K562 (cell line): ENCODE measurements at regions not wholly inside any gene's neighbourhood (a gene's known extent, or its start where the extent isn't known, plus 50 kb on each side); places are given as distances from the start of the nearest gene placed in this dataset.

Experiments used
- ATAC-seq: fragments of 200-7000 bp; cut with Tn5 transposase; 3 replicates; pipeline ENCODE4 v1.9.1; 2020; ENCODE audit warnings: moderate library complexity
- BruUV-seq: library from RNA; stranded (reverse); fragments of 400-500 nt; replicated peaks from 2 replicates; lab custom pipeline; 2021; lab: Mats Ljungman, UMichigan
- CTCF ChIA-PET: fragments of 300-600 bp; formaldehyde crosslinking; extraction: SDS; loops from one replicate; lab custom pipeline; 2021; ENCODE audit warnings: low intra/inter-chr PET ratio; lab: Yijun Ruan, JAX
- POLR2A ChIA-PET: fragments of 300-600, 350-650 bp; sonication (Branson Sonifier 250); formaldehyde crosslinking; extraction: SDS; loops from one replicate; lab custom pipeline; 2021; ENCODE audit warnings: antibody characterized with exemption, inconsistent platforms; lab: Yijun Ruan, JAX
- DNase-seq, 4 experiments: peaks; one replicate each; pipeline versions ENCODE4 v3.0.0 to v3.0.0-alpha.2; 2011 to 2018; ENCODE audit warnings: low spot score in 3 of 4, mixed read lengths in 3 of 4; ENCODE audit errors: extremely low read depth in 1 of 4
- FAIRE-seq: peaks from 2 replicates; lab custom pipeline; 2011; peaks lifted over from hg19 to GRCh38; lab: Jason Lieb, UNC
- H2AFZ ChIP-seq: 2 replicates; pipeline ENCODE4 v1.6.0; 2011; ENCODE audit warnings: low read depth, low read length, control low read depth, inconsistent platforms
- H3K27ac ChIP-seq: fragments of 200-600 bp; 3 replicates; pipeline ENCODE4 v1.8.0; 2011; ENCODE audit warnings: low read depth, mild to moderate bottlenecking, control low read depth, inconsistent platforms, low read length, moderate library complexity, mixed read lengths; ENCODE audit errors: extremely low read depth
- H3K27me3 ChIP-seq, 2 experiments: fragments of 300-600 bp in 1 of 2; 2 replicates in 1 of 2; 3 replicates in 1 of 2; pipeline versions ENCODE4 v1.6.0 to v1.8.0; 2011; ENCODE audit warnings: inconsistent platforms in 2 of 2, low read length in 2 of 2, mild to moderate bottlenecking in 1 of 2, mixed read lengths in 1 of 2, moderate library complexity in 1 of 2; ENCODE audit not compliant: control insufficient read depth in 2 of 2, insufficient read depth in 2 of 2
- H3K36me3 ChIP-seq: fragments of 300-600 bp; 3 replicates; pipeline ENCODE4 v1.8.0; 2011; ENCODE audit warnings: mild to moderate bottlenecking, low read length, inconsistent platforms; ENCODE audit not compliant: control insufficient read depth, insufficient read depth
- H3K4me1 ChIP-seq, 2 experiments: fragments of 200-600 bp in 1 of 2; replicated peaks in 1 of 2; 2 replicates in 1 of 2; 3 replicates in 1 of 2; pipeline versions ENCODE4 v1.5.1 to v1.8.0; 2011; ENCODE audit warnings: inconsistent platforms in 2 of 2, low read length in 2 of 2, mild to moderate bottlenecking in 1 of 2, mixed read lengths in 1 of 2, moderate library complexity in 1 of 2; ENCODE audit not compliant: control insufficient read depth in 2 of 2, insufficient read depth in 2 of 2
- H3K4me2 ChIP-seq: 2 replicates; pipeline ENCODE4 v1.6.1; 2011; ENCODE audit warnings: low read length, control low read depth, inconsistent platforms, mixed read lengths; ENCODE audit not compliant: insufficient read depth
- H3K4me3 ChIP-seq: fragments of 200-600 bp; sonication (generic), shearing (Covaris generic); 2 replicates; pipeline ENCODE4 v1.5.1; 2016; ENCODE audit warnings: control low read depth, inconsistent platforms
- H3K79me2 ChIP-seq: fragments of 200-600 bp; 3 replicates; pipeline ENCODE4 v1.8.0; 2011; ENCODE audit warnings: low read length, inconsistent platforms; ENCODE audit not compliant: control insufficient read depth, insufficient read depth
- H3K9ac ChIP-seq, 2 experiments: 2 replicates each; pipeline versions ENCODE4 v1.6.0 to v1.6.1; 2011; ENCODE audit warnings: low read depth in 2 of 2, low read length in 2 of 2, control low read depth in 1 of 2, inconsistent platforms in 1 of 2, mild to moderate bottlenecking in 1 of 2, mixed read lengths in 1 of 2; ENCODE audit not compliant: insufficient read depth in 1 of 2
- H3K9me1 ChIP-seq: one replicate; pipeline ENCODE4 v1.6.0; 2011; ENCODE audit warnings: inconsistent platforms, mild to moderate bottlenecking, low read length, moderate library complexity; ENCODE audit not compliant: control insufficient read depth, insufficient read depth
- H3K9me3 ChIP-seq: replicated peaks from 2 replicates; pipeline ENCODE4 v1.5.1; 2011; ENCODE audit warnings: low read depth, low read length, inconsistent platforms; ENCODE audit not compliant: control insufficient read depth, insufficient read depth
- H4K20me1 ChIP-seq: replicated peaks from 2 replicates; pipeline ENCODE4 v1.6.1; 2011; ENCODE audit warnings: low read length, inconsistent platforms, mixed read lengths; ENCODE audit not compliant: control insufficient read depth, insufficient read depth
- ATF4 ChIP-seq: fragments of 450-650 bp; formaldehyde crosslinking; IDR thresholded peaks from 2 replicates; pipeline ENCODE4 v1.4.0; 2022; ENCODE audit warnings: mild to moderate bottlenecking, moderate library complexity
- BRCA1 ChIP-seq, 2 experiments: fragments of 450-650 bp in 1 of 2; sonication (generic) in 1 of 2; formaldehyde crosslinking in 1 of 2; IDR thresholded peaks; 2 replicates each; pipeline versions ENCODE4 v1.5.0 to v1.6.1; 2017 to 2020; ENCODE audit warnings: mild to moderate bottlenecking in 1 of 2, missing genetic modification reagents in 1 of 2
- CCAR2 ChIP-seq: fragments of 200-400 bp; formaldehyde crosslinking; IDR thresholded peaks from 2 replicates; pipeline ENCODE4 v1.6.1; 2017; ENCODE audit warnings: mild to moderate bottlenecking, low read depth, low read length
- COPS2 ChIP-seq: fragments of 450-650 bp; conservative IDR thresholded peaks from 2 replicates; pipeline ENCODE4 v1.6.1; 2016; ENCODE audit warnings: mild to moderate bottlenecking, moderate library complexity
- CTBP1 ChIP-seq: fragments of 450-650 bp; IDR thresholded peaks from 2 replicates; pipeline ENCODE4 v1.6.1; 2016; ENCODE audit warnings: borderline replicate concordance
- E2F8 ChIP-seq: fragments of 450-650 bp; IDR thresholded peaks from 2 replicates; pipeline ENCODE4 v1.7.1; 2018; ENCODE audit warnings: mild to moderate bottlenecking, low read depth; ENCODE audit not compliant: partially characterized antibody
- ERF ChIP-seq: fragments of 450-650 bp; formaldehyde crosslinking; IDR thresholded peaks from 2 replicates; pipeline ENCODE4 v1.4.0; 2020; ENCODE audit warnings: mild to moderate bottlenecking, mixed read lengths
- HLTF ChIP-seq: fragments of 450-650 bp; IDR thresholded peaks from 2 replicates; pipeline ENCODE4 v1.6.1; 2016
- MAZ ChIP-seq, 2 experiments: fragments of 450-650 bp in 1 of 2; sonication (generic) in 1 of 2; formaldehyde crosslinking; IDR thresholded peaks in 1 of 2; conservative IDR thresholded peaks in 1 of 2; 2 replicates each; pipeline versions ENCODE4 v1.4.0 to v1.5.0; 2020; ENCODE audit warnings: mild to moderate bottlenecking in 1 of 2, missing genetic modification reagents in 1 of 2
- MLX ChIP-seq, 2 experiments: fragments of 450-650 bp in 1 of 2; sonication (generic) in 1 of 2; formaldehyde crosslinking; conservative IDR thresholded peaks; 2 replicates each; pipeline versions ENCODE4 v1.4.0 to v1.8.1; 2020 to 2022; ENCODE audit warnings: mild to moderate bottlenecking in 1 of 2, missing genetic modification reagents in 1 of 2
- NEUROD1 ChIP-seq: fragments of 150-350 bp; IDR thresholded peaks from 2 replicates; pipeline ENCODE4 v1.6.1; 2014; ENCODE audit warnings: borderline replicate concordance, low read length, low read depth; ENCODE audit not compliant: partially characterized antibody
- NFIX ChIP-seq: fragments of 250-450 bp; sonication (Bioruptor Pico); IDR thresholded peaks from 2 replicates; pipeline ENCODE4 v1.4.0; 2020; ENCODE audit warnings: low read depth, mild to moderate bottlenecking, moderate library complexity
- NFYB ChIP-seq: IDR thresholded peaks from 2 replicates; pipeline ENCODE4 v1.6.1; 2011; ENCODE audit warnings: mild to moderate bottlenecking, moderate library complexity; ENCODE audit not compliant: insufficient read length; ENCODE audit errors: extremely low read depth
- TEAD2 ChIP-seq: fragments of 450-650 bp; IDR thresholded peaks from 2 replicates; pipeline ENCODE4 v1.6.1; 2016; ENCODE audit warnings: missing genetic modification characterization, control low read depth, missing compliant biosample characterization
- ZEB2 ChIP-seq: fragments of 450-650 bp; IDR thresholded peaks from 2 replicates; pipeline ENCODE4 v1.6.1; 2016
- ZNF551 ChIP-seq: fragments of 250-450 bp; sonication (Bioruptor Pico); IDR thresholded peaks from 2 replicates; pipeline ENCODE4 v1.5.0; 2021; ENCODE audit warnings: mild to moderate bottlenecking, moderate library complexity
- WGBS: fragments of 100-300 bp; shearing (Covaris generic); methylation state at CpG from one replicate; pipeline ENCODE4 v1.1.6; 2016; ENCODE audit warnings: low coverage, mixed read lengths; ENCODE audit not compliant: insufficient coverage; ENCODE audit errors: missing lambda C conversion rate; 5-methylcytosine and 5-hydroxymethylcytosine counted together
- in situ Hi-C: fragments of 300-500 bp; cut with MboI; formaldehyde crosslinking; loops from 4 replicates; pipeline ENCODE4 v1.15.0; 2018; ENCODE audit warnings: inconsistent platforms, mixed read lengths
- intact Hi-C: fragments of 100-400 bp; cut with micrococcal nuclease; formaldehyde crosslinking; loops from 2 replicates; pipeline ENCODE4 v1.14.2; 2022

- in situ Hi-C loops (no loop called here), intact Hi-C loops (no loop called here)
- H3K9me3 ChIP-seq: no peaks in the 10 kb centered on the region
- FAIRE-seq (no peak), ATAC-seq (no peak), DNase-seq (no peak)
- H3K4me3 ChIP-seq: no peak overlapping the region
- H4K20me1 ChIP-seq: no peaks in the 10 kb centered on the region
- H3K4me1 ChIP-seq: no peaks in the 10 kb centered on the region
- no peak overlapping the region for H3K27ac ChIP-seq
- POLR2A ChIA-PET: no interaction called here
- BruUV-seq: no TSS peak
- CTCF ChIA-PET: interaction anchor here (0.7 kb wide), 1 partner anchor 84 kb away, joined by 7 read pairs; no protein-coding TSS in a partner anchor
- no peaks in the 10 kb centered on the region for H3K79me2 ChIP-seq
- H3K9ac ChIP-seq: no peak overlapping the region
- no peaks in the 10 kb centered on the region for H3K9me1 ChIP-seq
- H3K36me3 ChIP-seq: no peaks in the 10 kb centered on the region
- peaks cover 8 to 9% of the 10 kb centered on the region in 2 experiments; a peak in 4 of 5 replicates for H3K27me3 ChIP-seq
- 0% methylated on average over 3 of the region's 3 CpGs for WGBS
- H2AFZ ChIP-seq: no peak overlapping the region
- H3K4me2 ChIP-seq: no peak overlapping the region
- TF ChIP-seq CTBP1 (no peak), ERF (no peak), HLTF (no peak), NEUROD1 (no peak), ZEB2 (no peak), CCAR2 (no peak), E2F8 (no peak), NFIX (CRISPR knock-in tag) (no peak), ATF4 (CRISPR knock-in tag) (no peak), MLX (CRISPR knock-in tag; conservative IDR thresholded peaks at IDR 0.05) (no peak), NFYB (no peak), COPS2 (no peak), BRCA1 (IDR thresholded peaks at IDR 0.05) (no peak), BRCA1 (CRISPR knock-in tag; IDR thresholded peaks at IDR 0.05) (no peak), TEAD2 (tag) (no peak), MAZ (CRISPR knock-in tag; conservative IDR thresholded peaks at IDR 0.05 in 1 of 2, IDR thresholded peaks at IDR 0.05 in 1 of 2) (no peak), ZNF551 (CRISPR knock-in tag) (no peak)
These were observed 76.1 kb downstream of the CHRD start for GRCh38 chr3:184455991-184456390.
